ENCODE measurements at regions not wholly inside any gene's neighbourhood (a gene's known extent, or its start where the extent isn't known, plus 50 kb on each side); places are given as distances from the start of the nearest gene placed in this dataset.

- no peak for FAIRE-seq
Measured at GRCh38 chr5:125106271-125106670, 359.8 kb upstream of the ZNF608 start.

- FAIRE-seq: no peak
Measured at GRCh38 chr5:125106881-125107280, 360.4 kb upstream of the ZNF608 start.

- FAIRE-seq: no peak
Measured at GRCh38 chr5:125109293-125109692, 362.9 kb upstream of the ZNF608 start.

GRCh38 chr5:125109816-125110215, 363.4 kb upstream of the ZNF608 start:
- no peak for FAIRE-seq

- FAIRE-seq: no peak
Measured at GRCh38 chr5:125112196-125112595, 365.8 kb upstream of the ZNF608 start.

GRCh38 chr5:125113328-125113727, 366.9 kb upstream of the ZNF608 start:
- FAIRE-seq: no peak

GRCh38 chr5:125115195-125115525, 368.7 kb upstream of the ZNF608 start:
- FAIRE-seq: no peak

- no peak for FAIRE-seq
Measured at GRCh38 chr5:125117566-125117965, 371.1 kb upstream of the ZNF608 start.

GRCh38 chr5:125120012-125120411, 373.6 kb upstream of the ZNF608 start:
- no peak for FAIRE-seq

- no peak for FAIRE-seq
Measured at GRCh38 chr5:125125031-125125823, 378.8 kb upstream of the ZNF608 start.

GRCh38 chr5:125126050-125126449, 379.6 kb upstream of the ZNF608 start:
- no peak for FAIRE-seq

GRCh38 chr5:125129151-125129806, 382.8 kb upstream of the ZNF608 start:
- FAIRE-seq: no peak

GRCh38 chr5:125130591-125130990, 384.2 kb upstream of the ZNF608 start:
- no peak for FAIRE-seq

GRCh38 chr5:125134216-125135081, 388.0 kb upstream of the ZNF608 start:
- no peak for FAIRE-seq

- FAIRE-seq: no peak
Measured at GRCh38 chr5:125137535-125137934, 391.1 kb upstream of the ZNF608 start.

- FAIRE-seq: no peak
Measured at GRCh38 chr5:125138266-125138665, 391.8 kb upstream of the ZNF608 start.

GRCh38 chr5:125139590-125139989, 393.2 kb upstream of the ZNF608 start:
- no peak for FAIRE-seq

GRCh38 chr5:125140220-125140619, 393.8 kb upstream of the ZNF608 start:
- no peak for FAIRE-seq

GRCh38 chr5:125140855-125141254, 394.4 kb upstream of the ZNF608 start:
- no peak for FAIRE-seq

GRCh38 chr5:125142458-125142857, 396.0 kb upstream of the ZNF608 start:
- no peak for FAIRE-seq

- FAIRE-seq: no peak
Measured at GRCh38 chr5:125143011-125143410, 396.6 kb upstream of the ZNF608 start.

- FAIRE-seq: no peak
Measured at GRCh38 chr5:125148076-125148475, 401.6 kb upstream of the ZNF608 start.

GRCh38 chr5:125148706-125149105, 402.3 kb upstream of the ZNF608 start:
- no peak for FAIRE-seq

GRCh38 chr5:125149110-125149509, 402.7 kb upstream of the ZNF608 start:
- FAIRE-seq: no peak
